ENCODE measurements at regions not wholly inside any gene's neighbourhood (a gene's known extent, or its start where the extent isn't known, plus 50 kb on each side); places are given as distances from the start of the nearest gene placed in this dataset.

DNA sequence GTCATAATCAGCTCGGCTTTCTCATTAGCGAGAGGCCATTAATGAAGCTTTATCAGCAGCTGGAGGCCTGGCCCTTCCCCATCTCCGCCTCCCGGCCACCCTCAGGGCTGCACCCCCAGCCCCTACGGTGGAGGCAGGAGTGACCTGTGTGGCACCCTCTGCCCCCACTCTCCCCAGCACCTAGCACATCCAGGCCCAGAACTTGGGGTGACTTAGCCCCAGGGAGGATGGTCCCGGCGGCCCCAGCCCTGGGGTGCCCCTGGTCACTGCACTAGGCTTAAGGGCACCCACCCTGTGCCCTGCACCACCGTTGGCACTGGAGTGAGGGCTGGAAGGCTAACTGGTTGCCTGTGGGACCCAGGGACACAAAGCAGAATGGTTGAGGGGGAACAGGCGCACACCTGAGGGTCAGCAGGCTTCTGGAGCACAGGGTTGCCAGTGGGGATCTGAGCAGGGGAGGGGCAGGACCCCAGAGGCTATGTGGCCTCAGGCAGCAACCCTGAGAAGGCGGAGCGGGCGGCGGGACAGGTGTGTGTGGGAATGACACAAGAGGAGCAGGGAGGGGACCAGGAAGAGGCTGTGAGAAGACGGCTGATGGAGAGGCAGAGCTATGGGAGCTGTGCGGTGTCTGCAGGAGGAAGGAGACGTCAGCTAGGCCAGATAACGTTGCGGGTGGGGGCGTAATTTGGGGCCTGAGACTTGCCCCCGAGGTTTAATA lies 120.2 kb downstream of the FAM53A start:
- TF ChIP-seq, protein P1, sequence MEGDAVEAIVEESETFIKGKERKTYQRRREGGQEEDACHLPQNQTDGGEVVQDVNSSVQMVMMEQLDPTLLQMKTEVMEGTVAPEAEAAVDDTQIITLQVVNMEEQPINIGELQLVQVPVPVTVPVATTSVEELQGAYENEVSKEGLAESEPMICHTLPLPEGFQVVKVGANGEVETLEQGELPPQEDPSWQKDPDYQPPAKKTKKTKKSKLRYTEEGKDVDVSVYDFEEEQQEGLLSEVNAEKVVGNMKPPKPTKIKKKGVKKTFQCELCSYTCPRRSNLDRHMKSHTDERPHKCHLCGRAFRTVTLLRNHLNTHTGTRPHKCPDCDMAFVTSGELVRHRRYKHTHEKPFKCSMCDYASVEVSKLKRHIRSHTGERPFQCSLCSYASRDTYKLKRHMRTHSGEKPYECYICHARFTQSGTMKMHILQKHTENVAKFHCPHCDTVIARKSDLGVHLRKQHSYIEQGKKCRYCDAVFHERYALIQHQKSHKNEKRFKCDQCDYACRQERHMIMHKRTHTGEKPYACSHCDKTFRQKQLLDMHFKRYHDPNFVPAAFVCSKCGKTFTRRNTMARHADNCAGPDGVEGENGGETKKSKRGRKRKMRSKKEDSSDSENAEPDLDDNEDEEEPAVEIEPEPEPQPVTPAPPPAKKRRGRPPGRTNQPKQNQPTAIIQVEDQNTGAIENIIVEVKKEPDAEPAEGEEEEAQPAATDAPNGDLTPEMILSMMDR (IDR thresholded peaks at IDR 0.05): no peak
- TF ChIP-seq POLR2AphosphoS5 (IDR thresholded peaks at IDR 0.05): no peak

Data from transverse colon (tissue), 4 donors.